ENCODE measurements at regions not wholly inside any gene's neighbourhood (a gene's known extent, or its start where the extent isn't known, plus 50 kb on each side); places are given as distances from the start of the nearest gene placed in this dataset.
A peak's percentile ranks its signal among the peaks of the same experiment; 100 is the strongest.

DNA sequence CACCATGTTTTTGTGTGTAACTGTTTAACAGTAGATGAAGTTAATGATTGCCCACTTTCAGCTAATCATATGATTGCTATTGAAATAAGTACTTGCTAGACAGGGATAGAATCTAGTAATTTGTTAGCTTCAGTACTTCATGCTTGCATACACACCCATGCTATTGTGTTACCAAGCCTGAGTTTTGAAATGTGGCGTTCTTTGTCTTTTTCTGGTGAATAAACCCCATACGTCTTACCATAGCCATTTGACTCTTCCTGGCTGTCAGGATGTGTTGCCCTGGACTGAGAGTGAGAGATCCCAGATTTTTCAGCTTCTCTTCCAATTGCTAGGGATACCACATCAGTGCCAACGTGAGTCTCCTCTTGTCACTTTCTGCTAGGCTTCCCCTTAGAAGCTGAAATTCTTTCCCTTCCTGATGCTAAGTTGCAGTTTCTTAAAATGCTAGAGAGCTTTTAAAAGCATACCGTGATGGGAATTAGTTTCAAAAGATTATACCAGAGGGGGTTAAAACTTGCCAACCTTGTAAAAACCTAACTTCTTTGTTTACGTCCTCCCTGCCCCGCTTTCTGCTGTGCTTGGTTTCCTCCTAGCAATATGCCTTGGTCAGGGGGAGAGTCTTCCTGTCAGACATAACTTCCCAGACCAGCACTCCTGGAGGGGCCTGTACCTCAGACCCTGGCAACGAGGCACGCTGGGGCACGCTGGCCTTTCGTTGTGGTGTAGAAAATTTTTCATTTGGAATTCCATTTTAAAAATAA lies 62.9 kb upstream of the ULK4 start:
- peak; percentile 34 for DNase-seq
- Mint-ChIP-seq H3K4me1 (peaks cover 73% of the 10 kb centered on the region), H3K27ac (peak overlapping the region; percentile 99)

DNA sequence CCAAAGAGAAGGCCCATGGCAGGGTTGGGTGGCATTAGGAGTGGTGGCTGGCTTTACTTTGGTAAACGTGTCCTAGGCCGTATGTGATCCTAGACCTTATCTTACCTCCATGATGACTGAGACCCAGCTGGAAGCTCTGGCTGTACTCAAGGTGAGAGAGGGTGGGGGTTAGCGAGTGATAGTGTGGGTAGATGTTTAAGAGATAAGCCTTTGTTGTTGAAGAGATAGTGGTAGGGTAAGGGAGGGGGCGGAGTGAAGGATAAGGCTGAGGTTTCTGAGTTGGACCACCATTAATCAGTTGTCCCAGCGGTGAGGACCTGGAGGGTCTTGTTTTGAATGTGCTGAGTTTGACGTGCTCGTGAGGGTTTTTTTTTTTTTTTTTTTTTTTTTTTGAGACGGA lies 61.5 kb upstream of the ULK4 start:
- Mint-ChIP-seq H3K36me3 (ENCODE audit: low read depth) (peaks cover 9% of the 10 kb centered on the region), H3K4me3 (peak overlapping the region; percentile 9), H3K27ac (peak overlapping the region; percentile 94), H3K9me3 (peaks cover 10% of the 10 kb centered on the region), H3K27me3 (ENCODE audit: low read depth, poor library complexity) (no peaks in the 10 kb centered on the region), H3K4me1 (peaks cover 69% of the 10 kb centered on the region)
- TF ChIP-seq CTCF (IDR thresholded peaks at IDR 0.05): no peak
- no peak for DNase-seq

More for the DNA sequence above, 62.9 kb upstream of the ULK4 start:
- peak overlapping the region; percentile 73 for H3K4me3 Mint-ChIP-seq
- H3K9me3 Mint-ChIP-seq: peaks cover 18% of the 10 kb centered on the region
- TF ChIP-seq CTCF (IDR thresholded peaks at IDR 0.05): no peak
- peaks cover 18% of the 10 kb centered on the region for H3K36me3 Mint-ChIP-seq (ENCODE audit: low read depth)
- H3K27me3 Mint-ChIP-seq (ENCODE audit: low read depth, poor library complexity): no peaks in the 10 kb centered on the region

DNA sequence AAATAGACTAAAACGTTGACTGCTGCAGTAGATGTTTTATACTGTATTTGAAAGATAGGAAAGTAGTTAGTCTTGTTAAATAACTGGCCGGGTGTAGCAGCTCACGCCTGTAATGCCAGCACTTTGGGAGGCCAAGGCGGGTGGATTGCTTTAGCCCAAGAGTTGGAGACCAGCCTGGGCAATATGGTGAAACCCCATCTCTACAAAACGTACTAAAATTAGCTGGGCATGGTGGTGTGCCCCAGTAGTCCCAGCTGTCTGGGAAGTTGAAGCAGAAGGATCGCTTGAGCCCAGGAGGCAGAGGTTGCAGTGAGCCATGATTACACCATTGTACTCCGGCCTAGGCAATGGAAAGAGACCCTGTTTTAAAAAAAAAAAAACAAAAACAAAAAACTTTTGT lies 60.5 kb upstream of the ULK4 start:
- H3K4me1 Mint-ChIP-seq: peaks cover 66% of the 10 kb centered on the region
- DNase-seq: no peak
- H3K27me3 Mint-ChIP-seq (ENCODE audit: low read depth, poor library complexity): no peaks in the 10 kb centered on the region
- H3K36me3 Mint-ChIP-seq (ENCODE audit: low read depth): peaks cover 4% of the 10 kb centered on the region
- no peak for TF ChIP-seq CTCF (IDR thresholded peaks at IDR 0.05)
- H3K9me3 Mint-ChIP-seq: peaks cover 6% of the 10 kb centered on the region
- H3K4me3 Mint-ChIP-seq: no peak overlapping the region
- peak overlapping the region; percentile 75 for H3K27ac Mint-ChIP-seq

DNA sequence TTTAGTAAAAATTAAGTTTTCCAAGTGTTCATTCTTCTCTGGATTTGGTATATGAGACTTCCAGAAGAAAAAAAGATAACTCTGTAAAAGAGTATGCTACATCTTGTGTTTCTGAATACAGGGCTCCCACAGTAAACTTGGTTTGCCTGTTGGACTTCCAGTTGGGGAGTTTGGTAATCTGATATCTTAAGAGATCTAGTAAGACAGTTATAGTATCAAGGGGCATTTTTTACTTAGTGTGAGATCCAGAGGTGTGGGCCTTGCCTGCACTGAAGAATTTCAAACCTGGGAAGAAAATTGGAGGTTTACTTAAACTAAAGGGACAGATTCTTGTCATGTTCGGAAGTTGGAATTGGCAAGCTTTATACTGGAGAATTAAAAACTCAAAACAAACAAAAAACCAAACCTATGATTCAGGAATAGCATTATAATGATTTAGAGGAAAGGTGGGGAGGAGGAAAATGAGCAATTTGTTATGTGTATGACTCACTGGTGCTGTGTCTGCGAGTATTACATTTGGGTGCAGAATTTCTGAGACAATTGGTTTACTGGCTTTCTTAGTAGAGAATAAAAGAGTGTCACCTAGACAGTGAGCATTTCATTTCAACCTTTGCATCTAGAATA lies 58.9 kb upstream of the ULK4 start:
- Mint-ChIP-seq H3K27ac (peak overlapping the region; percentile 12), H3K4me3 (no peak overlapping the region), H3K9me3 (peaks cover 6% of the 10 kb centered on the region), H3K27me3 (ENCODE audit: low read depth, poor library complexity) (no peaks in the 10 kb centered on the region), H3K4me1 (peaks cover 54% of the 10 kb centered on the region), H3K36me3 (ENCODE audit: low read depth) (peaks cover 4% of the 10 kb centered on the region)
- DNase-seq: no peak
- no peak for TF ChIP-seq CTCF (IDR thresholded peaks at IDR 0.05)

GRCh38 chr3:42019953-42020260 lies 58.0 kb upstream of the ULK4 start:
- no peak for TF ChIP-seq CTCF (IDR thresholded peaks at IDR 0.05)
- H3K27me3 Mint-ChIP-seq (ENCODE audit: low read depth, poor library complexity): no peaks in the 10 kb centered on the region
- H3K4me1 Mint-ChIP-seq: peaks cover 53% of the 10 kb centered on the region
- no peak overlapping the region for H3K4me3 Mint-ChIP-seq
- peaks cover 6% of the 10 kb centered on the region for H3K9me3 Mint-ChIP-seq
- H3K27ac Mint-ChIP-seq: peak overlapping the region; percentile 11
- H3K36me3 Mint-ChIP-seq (ENCODE audit: low read depth): peaks cover 4% of the 10 kb centered on the region
- no peak for DNase-seq
